ENCODE measurements at regions not wholly inside any gene's neighbourhood (a gene's known extent, or its start where the extent isn't known, plus 50 kb on each side); places are given as distances from the start of the nearest gene placed in this dataset.
A peak's percentile ranks its signal among the peaks of the same experiment; 100 is the strongest.
"Not testable (repeated sequence)": the region's sequence is repeated elsewhere in the genome, so short reads cannot be mapped to it uniquely, and the experiment has no call there.

DNA sequence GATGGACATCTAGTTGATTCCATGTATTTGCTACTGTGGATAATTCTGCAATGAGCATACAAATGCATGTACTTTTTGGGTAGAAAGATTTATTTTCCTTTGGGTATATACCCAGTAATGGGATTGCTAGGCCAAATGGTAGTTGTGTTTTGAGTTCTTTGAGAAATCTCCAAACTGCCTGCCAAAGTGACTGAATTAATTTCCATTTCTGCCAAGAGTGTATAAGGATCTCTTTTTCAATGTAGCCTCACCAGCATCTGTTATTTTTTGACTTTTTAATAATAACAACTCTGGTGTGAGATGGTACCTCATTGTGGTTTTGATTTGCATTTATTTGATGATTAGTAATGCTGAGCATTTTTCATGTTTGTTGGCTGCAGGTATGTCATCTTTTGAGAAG is 435.0 kb upstream of the CBLB start:
- POLR2A ChIA-PET = no interaction called here
- peaks cover 41% of the 10 kb centered on the region for H3K4me1 Mint-ChIP-seq
- no peak for DNase-seq
- no peaks in the 10 kb centered on the region for H3K27me3 Mint-ChIP-seq
- no peak overlapping the region for H3K4me3 Mint-ChIP-seq
- CTCF ChIA-PET = no interaction called here
- H3K36me3 Mint-ChIP-seq (ENCODE audit: low read depth) = peaks cover 29% of the 10 kb centered on the region
- H3K9me3 Mint-ChIP-seq = peaks cover 3% of the 10 kb centered on the region
- H3K27ac Mint-ChIP-seq = no peak overlapping the region

DNA sequence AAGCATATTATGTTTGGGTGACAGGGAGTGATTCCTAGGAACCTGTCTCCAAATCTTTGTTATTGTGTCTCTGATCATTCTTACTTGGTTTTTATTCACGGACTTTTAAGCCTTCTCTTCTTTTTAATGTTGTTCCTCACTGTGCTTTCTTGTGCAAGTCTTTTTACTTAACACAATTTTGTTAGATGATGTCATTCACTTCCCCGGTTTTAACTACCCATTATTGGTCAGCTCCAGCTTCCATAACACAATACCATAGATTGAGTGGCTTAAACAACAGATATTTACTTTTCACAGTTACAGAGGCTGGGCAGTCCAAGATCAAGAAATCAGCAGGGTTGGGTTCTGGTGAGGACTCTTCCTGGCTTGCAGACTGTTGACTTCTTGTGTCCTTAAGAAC is 436.3 kb upstream of the CBLB start:
- Mint-ChIP-seq H3K27me3 (no peaks in the 10 kb centered on the region), H3K4me1 (peaks cover 30% of the 10 kb centered on the region), H3K4me3 (no peak overlapping the region), H3K9me3 (peaks cover 3% of the 10 kb centered on the region), H3K36me3 (ENCODE audit: low read depth) (peaks cover 25% of the 10 kb centered on the region), H3K27ac (no peak overlapping the region)
- no peak for DNase-seq
- ChIA-PET CTCF (no interaction called here), POLR2A (interaction anchor here (0.8 to 0.9 kb wide), 2 partner anchors 12 to 29 kb away, joined by 3 read pairs; no protein-coding TSS in a partner anchor)

DNA sequence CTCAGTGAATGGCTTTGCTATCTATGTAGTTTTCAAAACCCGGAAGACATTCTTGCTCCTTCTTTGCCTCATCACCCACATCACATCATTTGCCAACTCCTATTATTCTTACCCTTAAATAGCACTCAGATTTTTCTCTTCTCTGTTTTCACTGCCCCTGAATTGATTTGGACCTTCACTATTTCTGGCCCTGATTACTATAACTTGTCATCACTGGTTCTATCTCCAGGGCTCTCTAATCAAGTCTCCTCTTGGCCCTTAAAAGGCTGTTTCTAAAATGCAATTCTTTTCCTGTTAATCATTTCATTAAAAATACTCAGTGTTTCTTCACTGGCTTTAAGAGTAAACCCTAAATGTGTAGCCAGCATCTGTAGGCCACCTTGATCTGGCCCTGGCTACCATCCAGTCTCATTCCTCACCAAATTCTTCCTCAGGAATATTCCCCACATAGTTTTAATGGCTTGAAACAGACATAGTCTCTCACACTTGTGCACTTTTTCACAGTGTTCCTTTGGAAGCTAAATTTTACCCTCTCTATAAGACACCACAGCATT is 437.1 kb upstream of the CBLB start:
- Mint-ChIP-seq H3K9me3 (peaks cover 3% of the 10 kb centered on the region), H3K4me1 (peaks cover 24% of the 10 kb centered on the region), H3K4me3 (no peak overlapping the region), H3K36me3 (ENCODE audit: low read depth) (peaks cover 22% of the 10 kb centered on the region), H3K27ac (no peak overlapping the region), H3K27me3 (no peaks in the 10 kb centered on the region)
- ChIA-PET CTCF (no interaction called here), POLR2A (interaction anchor here (0.8 to 0.9 kb wide), 2 partner anchors 11 to 28 kb away, joined by 3 read pairs; no protein-coding TSS in a partner anchor)
- DNase-seq = no peak

DNA sequence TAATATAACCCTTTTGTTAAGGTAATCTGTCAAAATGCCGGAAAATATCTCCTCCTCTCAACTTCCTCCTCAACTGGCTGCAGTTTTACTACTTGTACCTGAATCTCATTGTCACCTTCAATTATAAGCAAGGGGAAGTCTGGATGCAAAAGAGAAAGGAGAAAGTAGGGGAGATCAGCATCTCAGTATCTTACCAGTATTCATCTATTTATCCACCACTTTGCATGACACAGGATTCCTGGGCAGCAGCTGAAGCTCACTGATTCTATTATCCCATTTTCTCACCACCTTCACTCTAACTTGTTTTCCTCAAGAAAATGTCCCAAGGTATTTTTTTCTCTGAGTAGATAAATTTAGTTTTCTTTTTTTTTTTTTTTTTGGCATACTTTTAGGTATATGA is 440.5 kb upstream of the CBLB start:
- Mint-ChIP-seq H3K4me3 (no peak overlapping the region), H3K27ac (no peak overlapping the region), H3K9me3 (peaks cover 9% of the 10 kb centered on the region), H3K4me1 (no peaks in the 10 kb centered on the region), H3K36me3 (ENCODE audit: low read depth) (peaks cover 9% of the 10 kb centered on the region), H3K27me3 (no peaks in the 10 kb centered on the region)
- ChIA-PET CTCF (no interaction called here), POLR2A (no interaction called here)
- no peak for DNase-seq

DNA sequence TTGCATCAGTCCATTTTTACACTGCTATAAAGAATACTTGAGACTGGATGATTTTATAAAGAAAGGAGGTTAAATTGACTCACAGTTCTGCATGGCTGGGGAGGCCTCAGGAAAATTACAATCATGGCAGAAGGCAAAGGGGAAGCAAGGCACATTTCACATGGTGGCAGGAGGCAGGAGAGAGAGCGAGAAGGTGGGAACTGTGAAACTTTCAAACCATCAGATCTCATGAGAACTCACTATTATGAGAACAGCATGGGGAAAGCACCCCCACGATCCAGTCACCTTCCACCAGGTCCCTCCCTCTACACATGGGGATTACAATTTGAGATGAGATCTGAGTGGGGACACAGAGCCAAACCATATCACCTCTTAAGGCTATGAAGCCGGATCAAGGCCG is 441.0 kb upstream of the CBLB start:
- peaks cover 12% of the 10 kb centered on the region for H3K9me3 Mint-ChIP-seq
- DNase-seq; H3K36me3 Mint-ChIP-seq (ENCODE audit: low read depth); POLR2A ChIA-PET; H3K4me1 Mint-ChIP-seq; H3K27ac Mint-ChIP-seq; H3K27me3 Mint-ChIP-seq; H3K4me3 Mint-ChIP-seq; CTCF ChIA-PET: not testable (repeated sequence)

DNA sequence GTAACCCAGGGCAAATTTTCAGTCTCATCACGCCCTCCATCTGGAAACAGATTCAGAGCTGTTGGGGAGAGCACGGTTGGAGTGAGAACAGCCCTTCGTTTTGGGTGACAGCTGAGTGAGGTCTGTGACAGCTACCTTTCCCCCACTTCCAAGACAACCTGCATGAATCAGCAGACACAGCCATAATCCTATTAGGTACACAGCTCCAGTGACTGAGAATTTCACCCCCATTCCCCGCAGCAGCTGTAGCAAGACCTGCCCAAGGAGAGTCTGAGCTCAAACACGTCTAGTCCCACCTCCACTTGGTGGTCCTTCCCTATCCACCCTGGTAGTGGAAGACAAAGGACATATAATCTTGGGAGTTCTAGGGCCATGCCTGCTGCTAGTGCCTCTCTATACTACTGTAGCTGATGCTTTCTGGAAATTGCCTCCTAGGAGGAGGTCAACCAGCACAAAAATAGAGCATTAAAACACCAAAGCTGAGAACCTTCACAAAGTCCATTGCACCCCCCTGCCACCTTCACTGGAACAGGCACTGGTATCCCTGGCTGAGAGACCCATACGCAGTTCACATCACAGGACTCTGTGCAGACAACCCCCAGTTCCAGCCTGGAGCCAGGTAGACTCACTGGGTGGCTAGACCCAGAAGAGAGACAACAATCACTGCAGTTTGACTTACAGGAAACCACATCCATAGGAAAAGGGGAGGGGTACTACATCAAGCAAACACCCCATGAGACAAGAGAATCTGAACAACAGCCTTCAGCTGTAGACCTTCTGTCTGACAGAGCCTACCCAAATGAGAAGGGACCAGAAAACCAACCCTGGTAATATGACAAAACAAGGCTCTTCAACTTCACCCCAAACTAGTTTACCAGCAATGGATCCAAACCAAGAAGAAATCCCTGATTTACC is 448.6 kb upstream of the CBLB start:
- CTCF ChIA-PET = no interaction called here
- Mint-ChIP-seq H3K9me3 (peaks cover 32% of the 10 kb centered on the region), H3K36me3 (ENCODE audit: low read depth) (peaks cover 16% of the 10 kb centered on the region), H3K4me3 (no peak overlapping the region), H3K27me3 (no peaks in the 10 kb centered on the region), H3K27ac (no peak overlapping the region), H3K4me1 (peaks cover 7% of the 10 kb centered on the region)
- POLR2A ChIA-PET = interaction anchor here (0.8 kb wide), 2 partner anchors 10 to 12 kb away, joined by 3 read pairs; no protein-coding TSS in a partner anchor
- DNase-seq = no peak

DNA sequence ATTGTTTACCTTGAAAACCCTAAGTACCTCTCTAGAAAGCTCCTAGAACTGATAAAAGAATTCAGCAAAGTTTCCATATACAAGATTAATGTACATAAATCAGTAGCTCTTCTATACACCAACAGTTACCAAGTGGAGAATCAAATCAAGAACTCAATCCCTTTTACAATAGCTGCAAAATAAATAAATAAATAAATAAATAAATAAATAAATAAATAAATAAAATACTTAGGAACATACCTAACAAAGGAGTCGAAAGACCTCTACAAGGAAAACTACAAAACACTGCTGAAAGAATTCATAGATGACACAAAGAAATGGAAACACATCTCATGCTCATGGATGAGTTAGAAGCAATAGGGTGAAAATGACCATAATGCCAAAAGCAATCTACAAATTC is 452.6 kb upstream of the CBLB start:
- H3K4me1 Mint-ChIP-seq, H3K27me3 Mint-ChIP-seq, H3K4me3 Mint-ChIP-seq, CTCF ChIA-PET, DNase-seq, H3K27ac Mint-ChIP-seq, POLR2A ChIA-PET: not testable (repeated sequence)
- Mint-ChIP-seq H3K9me3 (peaks cover 52% of the 10 kb centered on the region), H3K36me3 (ENCODE audit: low read depth) (peaks cover 39% of the 10 kb centered on the region)

DNA sequence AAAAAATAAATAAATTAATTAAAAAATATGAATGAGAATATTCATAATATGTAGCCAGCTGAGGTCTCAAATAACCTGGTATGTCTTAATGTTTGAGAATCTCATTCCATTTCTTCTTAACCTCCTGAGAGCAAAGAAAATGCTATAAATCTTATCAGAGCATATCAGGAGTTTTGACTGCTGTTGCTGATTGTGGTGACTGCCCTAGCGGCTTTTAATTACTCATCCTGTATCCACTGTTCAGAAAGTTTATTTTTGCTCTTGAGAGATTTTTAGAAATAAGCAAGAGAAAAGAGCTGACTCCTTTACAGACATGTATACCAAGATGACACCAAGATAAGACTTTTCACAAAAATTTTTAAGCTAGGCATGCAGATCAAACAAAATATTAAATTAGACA is 454.8 kb upstream of the CBLB start:
- Mint-ChIP-seq H3K27me3 (no peaks in the 10 kb centered on the region), H3K4me3 (no peak overlapping the region), H3K4me1 (peaks cover 19% of the 10 kb centered on the region), H3K27ac (no peak overlapping the region), H3K36me3 (ENCODE audit: low read depth) (peaks cover 37% of the 10 kb centered on the region), H3K9me3 (peaks cover 49% of the 10 kb centered on the region)
- ChIA-PET POLR2A (no interaction called here), CTCF (no interaction called here)
- DNase-seq = no peak

DNA sequence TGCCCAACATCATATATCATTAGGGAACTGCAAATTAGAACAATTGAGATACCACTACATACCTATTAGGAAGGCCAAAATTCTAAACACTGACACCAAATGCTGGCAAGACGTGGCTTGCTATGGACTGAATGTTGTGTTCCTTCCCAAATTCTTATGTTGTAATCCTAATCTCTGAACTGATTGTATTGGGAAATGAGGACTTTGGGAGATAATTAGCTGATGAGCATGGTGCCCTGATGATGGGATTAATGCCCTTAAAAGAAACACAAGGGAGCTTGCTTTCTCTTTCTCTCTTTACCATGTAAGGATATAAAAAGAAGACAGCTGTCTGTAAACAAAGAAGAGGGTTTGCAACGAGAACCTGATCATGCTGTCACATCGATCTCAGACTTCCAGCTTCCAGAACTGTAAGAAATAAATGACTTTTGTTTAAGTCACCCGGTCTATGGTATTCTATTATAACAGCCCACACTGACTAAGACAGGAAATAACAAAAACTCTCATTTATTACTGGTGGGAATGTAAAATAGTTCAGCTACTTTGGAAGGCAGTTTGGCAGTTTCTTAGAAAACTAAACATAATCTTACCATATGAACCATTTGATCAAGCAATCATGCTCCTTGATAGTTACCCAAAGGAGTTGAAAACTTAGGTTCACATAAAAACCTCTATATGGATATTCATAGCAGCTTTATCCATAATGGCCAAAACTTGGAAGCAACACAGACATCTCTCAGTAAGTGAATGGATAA is 458.3 kb upstream of the CBLB start:
- Mint-ChIP-seq H3K27me3 (no peaks in the 10 kb centered on the region), H3K4me3 (peak overlapping the region; percentile 11), H3K4me1 (peaks cover 31% of the 10 kb centered on the region), H3K27ac (peak overlapping the region; percentile 9), H3K36me3 (ENCODE audit: low read depth) (peaks cover 33% of the 10 kb centered on the region), H3K9me3 (peaks cover 29% of the 10 kb centered on the region)
- ChIA-PET CTCF (no interaction called here), POLR2A (interaction anchor here (1.0 kb wide), 1 partner anchor 10 kb away, joined by 3 read pairs; no protein-coding TSS in a partner anchor)
- DNase-seq = no peak

DNA sequence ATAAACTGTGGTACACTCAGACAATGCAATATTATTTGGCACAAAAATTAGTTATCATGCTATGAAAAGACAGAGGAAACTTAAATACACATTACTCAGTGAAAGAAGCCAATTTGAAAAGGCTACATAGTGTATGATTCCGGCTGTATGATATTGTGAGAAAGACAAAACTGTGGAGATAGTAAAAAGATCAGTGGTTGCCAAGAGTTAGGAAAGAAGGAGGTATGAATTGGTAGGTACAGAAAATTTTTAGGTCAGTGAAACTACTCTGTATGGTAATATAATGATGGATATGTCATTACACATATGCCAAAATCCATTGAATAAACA is 458.8 kb upstream of the CBLB start:
- Mint-ChIP-seq H3K27ac (no peak overlapping the region), H3K4me3 (no peak overlapping the region), H3K27me3 (no peaks in the 10 kb centered on the region), H3K4me1 (peaks cover 35% of the 10 kb centered on the region), H3K36me3 (ENCODE audit: low read depth) (peaks cover 30% of the 10 kb centered on the region), H3K9me3 (peaks cover 24% of the 10 kb centered on the region)
- POLR2A ChIA-PET = interaction anchor here (1.0 kb wide), 1 partner anchor 11 kb away, joined by 3 read pairs; no protein-coding TSS in a partner anchor
- CTCF ChIA-PET = no interaction called here
- DNase-seq = no peak

DNA sequence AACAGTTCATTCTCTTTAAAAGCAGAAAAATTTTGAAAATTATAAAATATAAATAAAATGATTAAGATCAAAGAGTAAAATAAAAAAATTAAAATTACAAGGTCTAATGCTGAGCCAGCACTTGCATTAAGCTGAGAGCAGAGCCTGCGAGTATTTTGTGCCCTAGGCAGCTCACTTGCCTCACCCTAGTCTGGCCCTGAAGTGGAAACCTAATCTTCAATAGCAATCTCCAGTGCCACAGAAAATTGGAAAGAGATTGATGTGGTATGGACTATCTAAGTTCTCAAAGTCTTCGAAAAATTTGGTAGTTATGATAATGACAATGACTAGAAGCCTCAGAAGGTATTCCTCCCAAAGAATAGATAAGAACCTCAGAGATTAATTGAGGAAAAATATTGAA is 459.4 kb upstream of the CBLB start:
- peaks cover 41% of the 10 kb centered on the region for H3K4me1 Mint-ChIP-seq
- POLR2A ChIA-PET = no interaction called here
- DNase-seq = no peak
- CTCF ChIA-PET = no interaction called here
- no peak overlapping the region for H3K4me3 Mint-ChIP-seq
- H3K9me3 Mint-ChIP-seq = peaks cover 22% of the 10 kb centered on the region
- H3K27me3 Mint-ChIP-seq = no peaks in the 10 kb centered on the region
- peaks cover 28% of the 10 kb centered on the region for H3K36me3 Mint-ChIP-seq (ENCODE audit: low read depth)
- no peak overlapping the region for H3K27ac Mint-ChIP-seq

DNA sequence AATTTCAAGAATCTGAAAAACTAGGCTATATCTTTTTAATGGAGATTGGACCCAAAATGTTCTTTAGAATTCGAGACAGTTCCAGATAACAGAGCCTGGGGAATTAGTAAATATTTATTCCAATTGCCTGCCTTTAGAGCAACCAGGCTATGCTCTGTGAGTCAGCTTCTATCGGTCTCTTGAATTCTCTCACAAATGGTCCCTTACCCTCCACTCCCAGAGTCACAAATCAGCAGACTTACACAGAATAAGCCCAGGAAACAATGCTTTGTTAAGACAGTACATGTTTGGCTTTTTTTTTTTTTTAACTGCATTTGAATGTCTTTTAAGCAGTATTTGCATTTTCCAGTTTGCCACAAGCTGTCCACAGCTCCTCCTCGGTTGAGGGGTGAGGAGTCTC is 460.7 kb upstream of the CBLB start:
- Mint-ChIP-seq H3K9me3 (peaks cover 13% of the 10 kb centered on the region), H3K36me3 (ENCODE audit: low read depth) (peaks cover 19% of the 10 kb centered on the region), H3K27ac (no peak overlapping the region), H3K4me1 (peaks cover 52% of the 10 kb centered on the region), H3K27me3 (no peaks in the 10 kb centered on the region), H3K4me3 (no peak overlapping the region)
- DNase-seq = no peak
- ChIA-PET POLR2A (no interaction called here), CTCF (no interaction called here)

DNA sequence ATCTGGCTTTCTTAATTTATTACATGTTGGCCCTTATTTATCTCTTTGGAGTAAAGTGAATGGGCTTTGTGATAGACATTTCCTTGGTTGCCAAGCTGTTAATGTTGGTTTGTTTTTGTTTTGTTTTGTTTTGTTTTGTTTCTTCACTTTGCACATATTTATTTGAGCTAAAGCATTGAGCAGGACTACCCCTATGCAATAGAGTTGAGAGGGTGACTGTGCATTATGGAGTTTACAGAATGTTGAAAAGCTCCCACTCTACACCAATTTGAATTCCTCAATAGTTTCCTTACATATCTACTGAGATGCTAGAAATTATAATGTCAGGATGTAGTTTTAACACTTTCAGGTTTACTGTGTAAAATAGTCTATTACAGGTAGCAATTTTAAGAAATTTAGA is 462.8 kb upstream of the CBLB start:
- peaks cover 69% of the 10 kb centered on the region for H3K4me1 Mint-ChIP-seq
- CTCF ChIA-PET = no interaction called here
- no peak overlapping the region for H3K27ac Mint-ChIP-seq
- no peak overlapping the region for H3K4me3 Mint-ChIP-seq
- no peaks in the 10 kb centered on the region for H3K27me3 Mint-ChIP-seq
- peaks cover 8% of the 10 kb centered on the region for H3K36me3 Mint-ChIP-seq (ENCODE audit: low read depth)
- POLR2A ChIA-PET = interaction anchor here (1.0 kb wide), 1 partner anchor 509 kb away, joined by 3 read pairs; no protein-coding TSS in a partner anchor
- no peak for DNase-seq
- H3K9me3 Mint-ChIP-seq = peaks cover 3% of the 10 kb centered on the region

Data from activated CD4-positive, alpha-beta memory T cell treated with anti-CD3 and anti-CD28 coated beads, Interleukin-2, amount 10 ng/mL, durations not matched to agents 7 days and 5 days (primary cell).